GM19467 (cell line): ENCODE measurements at regions not wholly inside any gene's neighbourhood (a gene's known extent, or its start where the extent isn't known, plus 50 kb on each side); places are given as distances from the start of the nearest gene placed in this dataset.
"Not testable (repeated sequence)": the region's sequence is repeated elsewhere in the genome, so short reads cannot be mapped to it uniquely, and the experiment has no call there.

ENCODE experiments used
- ATAC-seq: cut with Tn5 transposase; IDR thresholded peaks from one replicate; pipeline ENCODE4 v1.9.1; 2021; ENCODE audit warnings: mild to moderate bottlenecking, moderate library complexity; ENCODE audit not compliant: unreplicated experiment

GRCh38 chr2:118430510-118431164, 342.4 kb downstream of the INSIG2 start:
- no peak for ATAC-seq

- no peak for ATAC-seq
These were observed 336.9 kb downstream of the INSIG2 start for GRCh38 chr2:118425191-118425590.

GRCh38 chr2:118423776-118424175, 335.5 kb downstream of the INSIG2 start:
- ATAC-seq = no peak

GRCh38 chr2:118421648-118422047, 333.4 kb downstream of the INSIG2 start:
- no peak for ATAC-seq

GRCh38 chr2:118417406-118418120, 329.3 kb downstream of the INSIG2 start:
- no peak for ATAC-seq

GRCh38 chr2:118415186-118415585, 326.9 kb downstream of the INSIG2 start:
- not testable (repeated sequence) for ATAC-seq

GRCh38 chr2:118403658-118404451, 315.6 kb downstream of the INSIG2 start:
- ATAC-seq = no peak

GRCh38 chr2:118388771-118389170, 300.5 kb downstream of the INSIG2 start:
- ATAC-seq = no peak

- no peak for ATAC-seq
These were observed 299.2 kb downstream of the INSIG2 start for GRCh38 chr2:118387509-118387908.

- ATAC-seq = no peak
These were observed 298.5 kb downstream of the INSIG2 start for GRCh38 chr2:118386641-118387302.

GRCh38 chr2:118380915-118381653, 292.8 kb downstream of the INSIG2 start:
- ATAC-seq = no peak

- no peak for ATAC-seq
These were observed 287.7 kb downstream of the INSIG2 start for GRCh38 chr2:118375907-118376485.

GRCh38 chr2:118374974-118375755, 286.9 kb downstream of the INSIG2 start:
- no peak for ATAC-seq

- ATAC-seq = no peak
These were observed 284.9 kb downstream of the INSIG2 start for GRCh38 chr2:118372886-118373830.

GRCh38 chr2:118371515-118371914, 283.2 kb downstream of the INSIG2 start:
- peak; percentile 59 for ATAC-seq

GRCh38 chr2:118369521-118369920, 281.2 kb downstream of the INSIG2 start:
- ATAC-seq = not testable (repeated sequence)

GRCh38 chr2:118363604-118364003, 275.3 kb downstream of the INSIG2 start:
- ATAC-seq = no peak

- no peak for ATAC-seq
These were observed 267.8 kb downstream of the INSIG2 start for GRCh38 chr2:118356051-118356450.
